ENCODE measurements at regions not wholly inside any gene's neighbourhood (a gene's known extent, or its start where the extent isn't known, plus 50 kb on each side); places are given as distances from the start of the nearest gene placed in this dataset.

- TF ChIP-seq EZH2phosphoT487 (IDR thresholded peaks at IDR 0.05; ENCODE audit: low read depth, severe bottlenecking, unreplicated experiment) (no peak), CTCF (IDR thresholded peaks at IDR 0.05; ENCODE audit: poor library complexity) (no peak), EZH2 (IDR thresholded peaks at IDR 0.05; ENCODE audit: borderline replicate concordance) (no peak)
Observed at GRCh38 chr6:6867404-6867799, 240.4 kb upstream of the RREB1 start.
